Heart left ventricle (tissue), 16 donors: ENCODE measurements at regions not wholly inside any gene's neighbourhood (a gene's known extent, or its start where the extent isn't known, plus 50 kb on each side); places are given as distances from the start of the nearest gene placed in this dataset.

Experiments used
- ATAC-seq, 4 donors: fragments of 200-7000 bp; cut with Tn5 transposase; one replicate each; pipeline ENCODE4 v1.9.1; 2020 to 2022; ENCODE audit warnings: moderate library complexity in 4 of 4, mild to moderate bottlenecking in 3 of 4, moderate number of reproducible peaks in 1 of 4
- DNase-seq, 5 donors: peaks; one replicate each; pipeline ENCODE4 v3.0.0-alpha.2; 2020
- H3K27ac ChIP-seq, 12 donors: fragments of 200-600 bp; sonication (generic) in 4 of 12; one replicate each; pipeline versions ENCODE4 v1.5.0 to v1.8.0; 2016 to 2022; ENCODE audit warnings: mild to moderate bottlenecking in 2 of 12
- H3K27me3 ChIP-seq, 9 donors: fragments of 200-600 bp; sonication (generic) in 2 of 9; one replicate each; pipeline versions ENCODE4 v1.5.1 to v1.8.0; 2016 to 2022; ENCODE audit warnings: mild to moderate bottlenecking in 3 of 9
- H3K36me3 ChIP-seq, 9 donors: fragments of 200-600 bp; sonication (generic) in 2 of 9; one replicate each; pipeline versions ENCODE4 v1.5.0 to v1.8.0; 2018 to 2022; ENCODE audit warnings: mild to moderate bottlenecking in 2 of 9
- H3K4me1 ChIP-seq, 12 donors: fragments of 200-600 bp; sonication (generic) in 4 of 12; one replicate each; pipeline versions ENCODE4 v1.5.0 to v1.8.0; 2016 to 2022; ENCODE audit warnings: mild to moderate bottlenecking in 3 of 12
- H3K4me3 ChIP-seq, 12 donors: fragments of 200-600 bp; sonication (generic) in 4 of 12; one replicate each; pipeline versions ENCODE4 v1.5.0 to v1.8.0; 2017 to 2022; ENCODE audit warnings: mild to moderate bottlenecking in 9 of 12, moderate library complexity in 4 of 12
- H3K9me3 ChIP-seq, 12 donors: fragments of 200-600 bp; sonication (generic) in 4 of 12; one replicate each; pipeline versions ENCODE4 v1.5.0 to v1.8.0; 2016 to 2022; ENCODE audit warnings: mild to moderate bottlenecking in 1 of 12
- CTCF ChIP-seq, 12 donors: fragments of 200-600 bp; sonication (generic) in 4 of 12; IDR thresholded peaks; one replicate each; pipeline versions ENCODE4 v1.5.0 to v1.8.0; 2018 to 2022; ENCODE audit warnings: antibody characterized with exemption in 12 of 12, mild to moderate bottlenecking in 5 of 12
- POLR2A ChIP-seq, 2 donors: fragments of 450-650 bp; IDR thresholded peaks; one replicate each; pipeline ENCODE4 v1.6.1; 2017; ENCODE audit warnings: antibody characterized with exemption in 2 of 2, mild to moderate bottlenecking in 2 of 2, moderate library complexity in 2 of 2
- WGBS, 4 donors: extraction: QIAGEN DNeasy Blood & Tissue Kit in 2 of 4; methylation state at CpG; one replicate each; pipeline versions ENCODE4 v1.1.5 to v1.1.7; 2013 to 2018; 5-methylcytosine and 5-hydroxymethylcytosine counted together
- intact Hi-C, 10 donors: fragments of 100-400 bp; cut with DNase I; formaldehyde crosslinking; loops; one replicate each; pipeline versions ENCODE4 v1.11.1 to v1.14.2; 2022
- donor health status: ischemic (EF 13 %, LVEDD 7.1; RV severe dilation, severe dysfunction).
- donor health status: healthy with polysubstance abuse.
- donor health status: DM: no; HTN: yes; CAD: no.
- donor health status: DM: no; HTN: no; CAD: no.
- donor health status: ischemic (EF 25% LVEDD 6.9; RV normal size, moderate dysfunction).
- donor health status: ischemic (EF 25% LVEDD 5.7; RV mildly dilated, moderate dysfunction).
- donor health status: healthy.
- donor health status: DM: yes; HTN: yes; CAD: no.
- donor health status: ischemic (EF 35%, LVEDD 5.7; RV mildly dilated, moderate dysfunction).
- donor health status: nonischemic (EF 11% LVEDD 7.7; RV severe dilation, severe dysfunction).
- donor health status: DM: yes; HTN: yes; CAD: no.
- donor health status: PGD.
- donor health status: ischemic (EF 29% LVEDD 5.4; RV normal size, mild dysfunction).
- donor health status: nonischemic (EF 23%, LVEDD 6.1; RV moderate dilation, normal function).

DNA sequence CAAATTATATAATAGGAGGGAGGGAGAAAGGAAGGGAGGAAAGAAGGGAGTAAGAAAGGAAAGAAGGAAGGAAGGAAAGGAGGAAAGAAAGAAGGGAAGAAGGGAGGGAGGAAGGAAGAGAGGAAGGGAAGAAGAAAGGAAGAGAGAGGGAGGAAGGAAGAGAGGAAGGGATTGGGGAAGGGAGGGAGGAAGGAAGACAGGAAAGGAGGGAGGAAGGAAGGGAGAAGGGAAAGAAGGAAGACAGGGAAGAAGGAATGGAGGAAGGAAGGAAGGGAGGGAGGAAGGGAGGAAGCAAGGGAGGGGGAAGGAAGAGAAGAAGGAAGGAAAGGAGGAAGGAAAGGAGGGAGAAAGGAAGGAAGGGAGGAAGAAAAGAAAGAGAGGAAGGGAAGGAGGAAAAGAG is 660.5 kb downstream of the EPM2A start:
- DNase-seq (no peak), ATAC-seq (no peak)
- intact Hi-C loops: no loop called here
- no peak overlapping the region for H3K27ac ChIP-seq
- no peaks in the 10 kb centered on the region for H3K4me1 ChIP-seq
- no peak overlapping the region for H3K4me3 ChIP-seq
- no peaks in the 10 kb centered on the region for H3K36me3 ChIP-seq
- peaks cover 0 to 14% (median 0%) of the 10 kb centered on the region in 12 donors for H3K9me3 ChIP-seq
- H3K27me3 ChIP-seq: no peaks in the 10 kb centered on the region
- no peak for TF ChIP-seq POLR2A (IDR thresholded peaks at IDR 0.05)
- no peak for TF ChIP-seq CTCF (IDR thresholded peaks at IDR 0.05)

GRCh38 chr6:145075425-145075824 is 659.9 kb downstream of the EPM2A start:
- H3K9me3 ChIP-seq: peaks cover 0 to 14% (median 0%) of the 10 kb centered on the region in 12 donors
- H3K4me1 ChIP-seq: no peaks in the 10 kb centered on the region
- no peaks in the 10 kb centered on the region for H3K27me3 ChIP-seq
- H3K27ac ChIP-seq: no peak overlapping the region
- ATAC-seq: no peak
- 42 to 65% (median 51%) methylated on average over 1 of the region's 1 CpG for WGBS, 4 donors
- intact Hi-C loops: no loop called here
- H3K4me3 ChIP-seq: no peak overlapping the region
- no peak for DNase-seq
- TF ChIP-seq CTCF (IDR thresholded peaks at IDR 0.05) (no peak), POLR2A (IDR thresholded peaks at IDR 0.05) (no peak)
- no peaks in the 10 kb centered on the region for H3K36me3 ChIP-seq

- Histone ChIP-seq H3K4me3 (no peak overlapping the region), H3K27ac (no peak overlapping the region), H3K9me3 (peaks cover 0 to 14% (median 0%) of the 10 kb centered on the region in 12 donors), H3K27me3 (no peaks in the 10 kb centered on the region), H3K4me1 (no peaks in the 10 kb centered on the region), H3K36me3 (no peaks in the 10 kb centered on the region)
- intact Hi-C loops: no loop called here
- no peak for DNase-seq
- 91 to 92% (median 91%) methylated on average over 7 to 8 of the region's 8 CpGs for WGBS, 4 donors
- ATAC-seq: no peak
- TF ChIP-seq POLR2A (IDR thresholded peaks at IDR 0.05): no peak
- no peak for TF ChIP-seq CTCF (IDR thresholded peaks at IDR 0.05)
Observed at GRCh38 chr6:145076115-145076841, 659.0 kb downstream of the EPM2A start.

DNA sequence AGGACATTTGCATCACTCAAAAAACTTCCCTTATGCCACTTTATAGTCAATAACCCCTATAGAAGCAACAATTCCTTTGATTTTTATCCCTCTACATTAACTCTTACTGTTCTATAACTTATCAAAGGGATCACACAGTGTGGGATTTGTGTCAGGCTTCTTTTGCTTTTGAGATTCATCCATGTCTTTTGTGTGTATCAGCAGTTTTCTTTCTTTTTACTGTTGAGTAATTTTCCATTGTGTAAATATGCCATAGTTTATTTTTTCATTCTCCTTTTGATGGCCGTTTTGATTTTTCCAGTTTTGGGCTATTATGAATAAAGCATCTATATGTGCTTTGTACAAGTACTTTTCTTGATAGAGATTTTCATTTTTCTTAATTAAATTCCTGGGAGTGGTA is 657.9 kb downstream of the EPM2A start:
- DNase-seq (no peak), ATAC-seq (no peak)
- intact Hi-C loops: no loop called here
- Histone ChIP-seq H3K9me3 (peaks cover 0 to 8% (median 0%) of the 10 kb centered on the region in 12 donors), H3K4me1 (no peaks in the 10 kb centered on the region), H3K27ac (no peak overlapping the region), H3K36me3 (no peaks in the 10 kb centered on the region), H3K4me3 (no peak overlapping the region), H3K27me3 (no peaks in the 10 kb centered on the region)
- TF ChIP-seq CTCF (IDR thresholded peaks at IDR 0.05) (no peak), POLR2A (IDR thresholded peaks at IDR 0.05) (no peak)
- 81 to 94% (median 85%) methylated on average over 1 of the region's 1 CpG for WGBS, 4 donors
